ENCODE measurements at regions not wholly inside any gene's neighbourhood (a gene's known extent, or its start where the extent isn't known, plus 50 kb on each side); places are given as distances from the start of the nearest gene placed in this dataset.

DNA sequence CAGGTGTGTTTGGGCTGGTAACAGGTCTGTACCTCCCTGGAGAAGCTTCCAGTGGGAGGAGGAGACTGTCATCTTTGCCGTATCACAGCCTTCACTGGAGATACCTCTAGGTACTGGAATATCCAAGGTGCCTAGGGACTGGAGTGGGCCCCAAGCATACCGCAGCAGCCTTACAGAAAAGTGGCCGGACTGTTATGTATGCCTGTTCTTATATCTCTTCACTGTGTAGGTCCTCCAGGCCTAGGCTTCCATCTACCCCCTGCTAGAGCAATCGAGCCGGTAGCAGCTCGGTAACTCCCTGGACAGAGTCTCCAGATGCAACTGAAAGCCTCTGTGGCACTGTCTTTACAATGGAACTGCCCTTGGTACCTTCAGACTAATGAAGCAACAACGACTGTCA lies 277.4 kb upstream of the GRIA3 start:
- no peak for DNase-seq (ENCODE audit: low read depth)
- H3K4me3 ChIP-seq (ENCODE audit: low read depth, low read length) = no peak overlapping the region
- TF ChIP-seq, protein P1, sequence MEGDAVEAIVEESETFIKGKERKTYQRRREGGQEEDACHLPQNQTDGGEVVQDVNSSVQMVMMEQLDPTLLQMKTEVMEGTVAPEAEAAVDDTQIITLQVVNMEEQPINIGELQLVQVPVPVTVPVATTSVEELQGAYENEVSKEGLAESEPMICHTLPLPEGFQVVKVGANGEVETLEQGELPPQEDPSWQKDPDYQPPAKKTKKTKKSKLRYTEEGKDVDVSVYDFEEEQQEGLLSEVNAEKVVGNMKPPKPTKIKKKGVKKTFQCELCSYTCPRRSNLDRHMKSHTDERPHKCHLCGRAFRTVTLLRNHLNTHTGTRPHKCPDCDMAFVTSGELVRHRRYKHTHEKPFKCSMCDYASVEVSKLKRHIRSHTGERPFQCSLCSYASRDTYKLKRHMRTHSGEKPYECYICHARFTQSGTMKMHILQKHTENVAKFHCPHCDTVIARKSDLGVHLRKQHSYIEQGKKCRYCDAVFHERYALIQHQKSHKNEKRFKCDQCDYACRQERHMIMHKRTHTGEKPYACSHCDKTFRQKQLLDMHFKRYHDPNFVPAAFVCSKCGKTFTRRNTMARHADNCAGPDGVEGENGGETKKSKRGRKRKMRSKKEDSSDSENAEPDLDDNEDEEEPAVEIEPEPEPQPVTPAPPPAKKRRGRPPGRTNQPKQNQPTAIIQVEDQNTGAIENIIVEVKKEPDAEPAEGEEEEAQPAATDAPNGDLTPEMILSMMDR (IDR thresholded peaks at IDR 0.05; ENCODE audit: insufficient read depth, low read depth, low read length, missing control alignments) = no peak

DNA sequence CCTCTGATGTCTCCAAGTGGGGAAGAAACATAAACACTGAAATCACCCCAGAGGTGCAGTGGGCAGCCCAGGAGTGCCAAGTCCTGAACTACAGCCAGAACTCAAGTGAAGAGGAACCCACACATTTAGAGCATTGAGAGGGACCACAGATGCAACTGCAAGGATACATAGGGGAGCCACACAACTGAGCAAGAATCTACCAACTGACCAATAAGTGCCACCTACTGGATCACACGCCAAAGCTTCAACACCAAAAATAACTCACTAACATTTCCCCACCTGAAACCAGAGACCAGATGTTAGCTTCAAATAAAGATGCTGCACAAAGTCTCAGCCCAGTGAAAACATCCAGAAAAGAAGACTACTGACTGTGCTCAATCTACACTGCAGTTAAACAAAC lies 276.7 kb upstream of the GRIA3 start:
- no peak overlapping the region for H3K4me3 ChIP-seq (ENCODE audit: low read depth, low read length)
- TF ChIP-seq, protein P1 (IDR thresholded peaks at IDR 0.05; ENCODE audit: insufficient read depth, low read depth, low read length, missing control alignments) = no peak
- no peak for DNase-seq (ENCODE audit: low read depth)

DNA sequence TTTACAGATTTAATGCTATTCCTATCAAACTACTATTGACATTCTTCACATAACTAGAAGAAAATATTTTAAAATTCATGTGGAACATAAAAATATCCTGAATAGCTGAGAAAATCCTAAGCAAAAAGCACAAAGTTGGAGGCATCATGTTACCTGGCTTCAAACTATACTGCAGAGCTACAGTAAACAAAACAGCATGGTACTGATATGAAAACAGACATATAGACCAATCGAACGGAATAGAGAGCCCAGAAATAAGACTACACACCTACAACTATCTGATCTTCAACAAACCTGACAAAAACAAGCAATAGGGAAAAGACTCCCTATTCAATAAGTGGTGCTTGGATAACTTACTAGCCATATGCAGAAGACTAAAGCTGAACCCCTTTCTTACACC lies 273.4 kb upstream of the GRIA3 start:
- no peak for DNase-seq (ENCODE audit: low read depth)
- TF ChIP-seq, protein P1 (IDR thresholded peaks at IDR 0.05; ENCODE audit: insufficient read depth, low read depth, low read length, missing control alignments) = no peak
- no peak overlapping the region for H3K4me3 ChIP-seq (ENCODE audit: low read depth, low read length)

DNA sequence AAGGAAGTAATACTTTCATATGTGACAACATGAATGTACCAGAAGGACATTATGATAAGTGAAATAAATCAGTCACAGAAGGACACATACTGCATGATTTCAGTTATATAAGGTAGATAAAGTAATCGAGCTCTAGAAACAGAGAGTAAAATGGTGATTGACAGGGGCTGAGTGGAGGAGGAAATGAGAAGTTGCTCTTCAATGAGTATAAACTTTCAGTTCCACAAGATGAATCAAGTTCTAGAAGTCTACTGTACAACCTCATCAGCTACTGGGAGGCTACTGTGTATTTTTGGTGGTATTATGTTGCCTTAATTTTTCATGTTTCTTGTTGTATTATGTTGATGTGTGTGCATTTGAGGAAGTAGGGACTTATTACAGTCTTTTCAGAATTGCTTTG lies 270.9 kb upstream of the GRIA3 start:
- DNase-seq (ENCODE audit: low read depth) = no peak
- no peak overlapping the region for H3K4me3 ChIP-seq (ENCODE audit: low read depth, low read length)
- TF ChIP-seq, protein P1 (IDR thresholded peaks at IDR 0.05; ENCODE audit: insufficient read depth, low read depth, low read length, missing control alignments) = no peak

DNA sequence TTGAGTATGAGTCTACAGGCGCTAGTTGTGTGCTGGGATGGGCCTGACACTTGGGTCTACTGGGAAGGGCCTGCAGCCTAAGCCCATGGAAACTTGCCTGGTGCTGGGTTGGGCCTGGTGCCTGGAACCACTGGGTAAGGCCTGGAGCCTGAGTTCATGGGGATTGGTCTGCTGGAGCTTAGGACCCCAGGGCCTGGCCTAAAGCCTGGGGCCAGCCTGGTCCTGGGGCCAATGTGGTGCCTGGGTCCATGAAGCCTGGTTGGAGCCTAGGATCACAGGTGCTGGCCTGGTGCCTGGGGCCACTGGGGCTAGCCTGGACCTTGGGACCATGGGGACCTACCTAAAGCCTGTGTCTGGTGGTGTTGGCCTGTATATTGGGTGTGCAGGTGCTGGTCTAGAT lies 270.3 kb upstream of the GRIA3 start:
- TF ChIP-seq, protein P1 (IDR thresholded peaks at IDR 0.05; ENCODE audit: insufficient read depth, low read depth, low read length, missing control alignments) = no peak
- no peak for DNase-seq (ENCODE audit: low read depth)

DNA sequence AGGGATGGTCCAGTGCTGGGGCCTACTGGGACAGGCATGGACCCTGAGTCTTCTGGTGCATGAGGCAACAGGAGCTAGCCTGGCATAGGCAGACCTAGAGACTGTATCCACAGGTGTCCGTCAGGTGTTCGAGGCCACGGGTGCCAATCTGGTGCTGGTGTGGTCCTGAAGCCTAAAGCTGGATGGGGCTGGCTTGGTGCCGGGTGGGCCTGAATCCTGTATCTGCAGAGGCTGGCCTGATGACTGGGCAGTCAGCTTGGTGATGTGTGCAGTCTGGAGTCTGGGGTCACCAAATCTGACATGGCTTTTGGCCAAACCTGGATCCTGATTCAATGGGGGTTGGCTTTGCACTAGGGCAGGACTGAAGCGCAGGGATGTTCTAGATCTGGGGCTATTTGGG lies 269.8 kb upstream of the GRIA3 start:
- DNase-seq (ENCODE audit: low read depth) = no peak
- no peak overlapping the region for H3K4me3 ChIP-seq (ENCODE audit: low read depth, low read length)
- TF ChIP-seq, protein P1 (IDR thresholded peaks at IDR 0.05; ENCODE audit: insufficient read depth, low read depth, low read length, missing control alignments) = no peak

More for the DNA sequence above, 270.3 kb upstream of the GRIA3 start:
- H3K4me3 ChIP-seq (ENCODE audit: low read depth, low read length) = no peak overlapping the region

DNA sequence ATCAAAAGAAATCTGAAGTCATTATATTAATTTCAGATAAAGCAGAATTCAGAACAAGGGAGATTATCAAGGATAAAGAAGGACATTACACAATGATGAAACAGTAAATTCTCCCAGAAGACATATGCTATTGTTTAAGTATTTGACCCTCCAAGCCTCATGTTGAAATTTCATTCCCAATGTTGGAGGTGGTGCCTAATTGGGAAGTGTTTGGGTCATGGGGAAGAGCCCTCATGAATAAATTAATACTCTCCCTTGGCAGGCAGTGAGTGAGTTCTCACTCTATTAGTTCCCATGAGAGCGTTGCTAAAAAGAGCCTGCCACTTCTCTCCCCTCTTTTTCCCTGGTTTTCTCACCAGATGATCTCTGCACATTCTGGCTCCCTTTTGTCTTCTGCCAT lies 249.9 kb upstream of the GRIA3 start:
- no peak overlapping the region for H3K4me3 ChIP-seq (ENCODE audit: low read depth, low read length)
- no peak for DNase-seq (ENCODE audit: low read depth)
- TF ChIP-seq, protein P1 (IDR thresholded peaks at IDR 0.05; ENCODE audit: insufficient read depth, low read depth, low read length, missing control alignments) = no peak
